GM21723 (cell line): ENCODE measurements at regions not wholly inside any gene's neighbourhood (a gene's known extent, or its start where the extent isn't known, plus 50 kb on each side); places are given as distances from the start of the nearest gene placed in this dataset.
"Not testable (repeated sequence)": the region's sequence is repeated elsewhere in the genome, so short reads cannot be mapped to it uniquely, and the experiment has no call there.

Experiments
- ATAC-seq: cut with Tn5 transposase; IDR thresholded peaks from one replicate; pipeline ENCODE4 v1.9.1; 2021; ENCODE audit warnings: mild to moderate bottlenecking, moderate library complexity; ENCODE audit not compliant: unreplicated experiment

DNA sequence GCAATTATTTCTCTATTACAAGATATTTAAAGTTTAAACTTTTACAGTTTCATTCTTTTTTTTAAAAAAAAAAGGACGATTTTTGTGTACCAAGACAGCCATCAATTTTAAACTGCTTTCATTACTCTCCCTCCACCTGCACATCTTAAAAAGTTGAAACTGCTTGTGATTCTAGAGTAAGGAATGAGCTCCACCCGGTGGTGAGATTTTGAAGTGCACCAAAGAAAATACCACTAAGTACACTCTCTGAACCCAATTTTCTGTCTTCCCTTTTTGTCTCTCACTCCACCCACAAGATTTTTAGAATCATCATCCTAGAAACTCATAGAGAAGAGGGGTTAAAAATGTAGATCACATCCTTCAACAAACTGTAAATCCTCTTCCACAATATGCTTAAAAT lies 91.3 kb upstream of the WDR44 start:
- peak; percentile 89 for ATAC-seq

DNA sequence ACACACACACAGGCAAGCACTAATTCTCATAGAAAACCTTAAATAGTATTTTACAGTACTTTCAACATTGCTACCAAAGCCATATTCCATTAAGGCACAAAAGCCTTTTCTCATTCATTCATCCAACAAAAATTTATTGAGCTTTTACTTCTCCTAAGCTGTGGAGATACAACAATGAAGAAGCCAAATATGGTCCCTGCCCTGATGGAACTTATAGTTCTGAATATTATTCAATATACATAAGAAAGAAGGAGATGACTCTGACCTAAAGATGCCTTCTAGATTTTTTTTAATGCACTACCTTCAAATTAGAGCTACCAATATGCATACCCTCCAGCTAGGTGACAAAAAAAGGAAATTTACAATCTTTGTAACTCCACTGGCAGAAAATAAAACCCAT lies 90.0 kb upstream of the WDR44 start:
- ATAC-seq: no peak

DNA sequence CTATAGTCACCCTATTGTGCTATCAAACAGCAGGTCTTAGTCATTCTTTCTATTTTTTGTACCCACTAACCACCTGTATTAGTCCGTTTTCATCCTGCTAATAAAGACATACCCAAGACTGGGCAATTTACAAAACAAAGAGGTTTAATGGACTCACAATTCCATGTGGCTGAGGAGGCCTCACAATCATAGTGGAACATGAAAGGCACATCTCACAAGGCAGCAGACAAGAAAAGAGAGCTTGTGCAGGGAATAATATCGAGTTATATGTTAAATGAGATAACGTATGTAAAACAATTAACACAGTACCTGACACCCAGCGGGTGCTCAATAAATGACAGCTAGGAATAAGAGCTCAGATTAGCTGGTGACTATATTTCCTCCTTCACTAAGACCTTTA lies 88.1 kb upstream of the WDR44 start:
- ATAC-seq: no peak

DNA sequence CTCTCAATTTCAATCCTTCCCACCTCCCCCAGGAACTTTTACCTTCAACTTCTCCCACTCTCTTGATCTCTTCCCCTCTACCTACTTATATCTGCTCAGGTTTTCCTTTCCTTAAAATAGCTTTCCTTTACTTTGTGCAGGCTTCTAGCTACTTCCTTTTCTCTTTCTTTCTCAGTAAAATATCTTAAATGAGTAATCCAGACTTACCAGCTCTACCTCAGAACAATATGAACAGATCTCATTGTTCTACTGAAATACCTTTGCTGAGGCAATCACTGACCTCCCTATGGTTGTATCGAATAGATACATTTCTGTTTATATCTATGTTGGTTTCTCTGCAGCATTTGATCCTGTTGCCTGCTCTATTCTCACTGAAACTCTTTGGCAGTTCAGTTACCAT lies 86.7 kb upstream of the WDR44 start:
- no peak for ATAC-seq

DNA sequence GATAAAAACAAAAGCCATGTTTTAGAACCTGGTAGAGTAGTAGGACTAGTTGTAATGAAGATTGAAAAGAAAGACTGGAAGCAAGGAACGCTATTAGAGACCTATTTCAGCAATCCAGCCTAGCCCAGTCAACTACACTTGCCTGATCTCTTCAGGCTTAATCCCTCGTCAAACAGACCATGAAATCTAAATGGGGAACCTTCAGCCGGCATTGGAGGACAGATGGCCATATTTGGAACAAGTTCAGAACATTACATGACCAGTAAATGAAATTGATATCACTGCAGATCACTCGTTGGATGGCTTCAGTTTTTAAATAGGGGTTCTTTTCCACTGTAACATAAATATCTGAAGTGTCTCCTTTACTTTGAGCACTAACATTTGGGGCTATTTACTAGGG lies 84.8 kb upstream of the WDR44 start:
- no peak for ATAC-seq

DNA sequence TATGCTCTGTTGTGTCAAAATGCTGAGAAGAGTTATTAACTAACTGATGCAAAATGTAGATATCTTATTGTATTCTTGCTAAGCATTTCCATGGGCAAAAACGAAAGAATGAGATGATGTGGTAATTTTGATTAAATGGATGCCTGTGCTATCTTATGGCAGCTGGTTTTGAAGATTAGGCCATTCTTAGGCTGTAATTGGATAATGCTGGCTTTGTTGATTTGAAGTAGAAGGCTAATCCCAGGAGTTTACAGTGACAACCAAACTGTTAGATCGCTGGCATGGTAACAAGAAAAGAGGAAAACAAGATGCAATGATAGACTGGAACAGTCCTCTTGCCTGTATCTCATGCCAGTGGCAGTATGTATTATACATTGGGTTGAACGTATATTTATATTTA lies 74.1 kb upstream of the WDR44 start:
- ATAC-seq: no peak

DNA sequence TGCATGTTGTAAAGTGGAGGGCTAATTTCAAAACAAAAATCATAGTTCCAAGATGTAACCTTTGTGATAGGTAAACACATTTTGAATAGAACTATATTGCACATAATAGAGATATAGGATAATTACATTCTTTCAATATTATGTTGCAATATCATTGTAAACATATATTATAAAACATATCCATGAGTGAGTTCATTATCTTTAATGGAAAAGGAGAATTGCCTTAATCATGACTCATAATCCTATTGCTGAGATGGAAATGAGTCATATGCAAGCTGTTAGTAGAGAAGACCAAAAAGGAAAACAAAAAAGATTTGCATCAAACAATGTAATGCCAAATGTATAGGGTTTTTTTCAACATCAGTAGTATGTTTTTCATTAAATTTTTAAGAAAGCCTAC lies 73.7 kb upstream of the WDR44 start:
- no peak for ATAC-seq

DNA sequence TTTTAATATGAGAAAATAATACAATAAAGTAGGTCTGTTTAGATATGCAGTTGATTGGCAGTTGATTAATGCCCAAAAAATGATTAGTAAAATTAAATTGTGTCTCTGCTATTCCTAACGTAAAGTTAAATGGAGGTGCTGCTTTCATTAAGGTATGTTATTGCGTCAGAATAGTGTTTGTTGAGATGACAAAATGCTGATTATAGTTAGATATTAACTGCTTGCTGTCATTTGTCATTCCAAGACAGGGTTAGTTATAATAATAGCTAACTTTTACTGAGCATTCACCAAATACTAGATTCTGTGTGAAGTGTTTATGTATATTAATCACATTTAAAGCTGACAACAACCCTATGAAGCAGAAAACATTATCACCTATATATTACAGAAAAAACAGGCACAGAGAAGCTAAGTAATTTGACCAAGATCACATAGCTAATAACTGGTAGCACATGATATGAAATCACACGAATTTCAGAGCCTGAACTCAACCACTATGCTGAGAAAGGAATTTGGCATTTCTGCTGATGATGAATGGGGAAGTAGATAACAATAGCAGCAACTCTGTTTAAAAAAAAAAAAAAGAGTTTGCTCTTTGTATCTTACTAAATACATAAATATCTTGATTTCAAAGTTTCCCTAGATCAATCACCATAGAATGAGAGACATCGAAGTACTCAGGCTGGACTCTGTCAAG lies 59.7 kb upstream of the WDR44 start:
- ATAC-seq: no peak

DNA sequence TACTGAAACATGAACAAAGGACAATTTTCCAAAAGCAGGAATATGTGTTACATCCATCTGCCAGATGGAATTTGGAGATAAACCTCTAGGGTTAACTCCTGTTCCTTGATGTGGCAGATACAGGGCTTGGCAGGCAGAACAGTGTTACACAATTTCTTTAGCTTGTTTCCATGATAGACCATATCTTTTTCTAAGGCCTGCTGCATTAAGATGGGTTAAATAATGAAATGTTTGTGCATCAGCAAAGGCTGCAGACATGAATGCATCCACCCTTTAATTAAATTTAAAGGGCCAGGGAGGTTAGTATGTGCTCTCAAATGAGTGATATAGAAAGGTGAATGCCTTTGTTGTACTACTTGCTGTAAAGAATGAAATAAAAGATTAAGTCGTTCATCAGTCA lies 50.1 kb upstream of the WDR44 start:
- ATAC-seq: not testable (repeated sequence)
